ENCODE measurements at regions not wholly inside any gene's neighbourhood (a gene's known extent, or its start where the extent isn't known, plus 50 kb on each side); places are given as distances from the start of the nearest gene placed in this dataset.

DNA sequence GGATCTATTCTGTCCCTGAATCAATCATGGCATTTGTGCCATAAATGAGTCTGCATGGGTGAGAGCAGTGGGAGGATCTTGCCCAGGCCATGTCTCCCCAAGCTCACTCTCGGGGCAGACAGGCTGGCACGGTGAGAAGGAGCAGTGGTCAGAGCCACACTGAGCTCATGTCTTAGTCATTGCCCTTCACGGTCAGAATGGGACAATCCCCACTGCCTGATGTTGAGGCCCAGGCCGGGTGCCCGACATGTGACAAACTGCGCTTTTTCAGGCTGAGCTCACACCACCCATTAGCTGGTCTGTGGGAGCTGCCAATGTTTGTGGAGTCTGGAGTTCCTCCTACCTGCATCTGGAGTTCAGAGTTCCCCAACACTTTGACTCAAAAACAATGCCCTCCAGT lies 481.9 kb downstream of the COG6 start:
- TF ChIP-seq CTCF (IDR thresholded peaks at IDR 0.05) = no peak
- TF ChIP-seq POLR2AphosphoS5 (IDR thresholded peaks at IDR 0.05) = no peak
- no peak for TF ChIP-seq EP300 (IDR thresholded peaks at IDR 0.05)
- no peak for TF ChIP-seq POLR2A (IDR thresholded peaks at IDR 0.05)
